Fibroblast of peridontal ligament (primary cell): ENCODE measurements at regions not wholly inside any gene's neighbourhood (a gene's known extent, or its start where the extent isn't known, plus 50 kb on each side); places are given as distances from the start of the nearest gene placed in this dataset.

Experiments
- DNase-seq: peaks from one replicate; pipeline ENCODE4 v3.0.0-alpha.2; 2010; ENCODE audit errors: extremely low read depth

DNA sequence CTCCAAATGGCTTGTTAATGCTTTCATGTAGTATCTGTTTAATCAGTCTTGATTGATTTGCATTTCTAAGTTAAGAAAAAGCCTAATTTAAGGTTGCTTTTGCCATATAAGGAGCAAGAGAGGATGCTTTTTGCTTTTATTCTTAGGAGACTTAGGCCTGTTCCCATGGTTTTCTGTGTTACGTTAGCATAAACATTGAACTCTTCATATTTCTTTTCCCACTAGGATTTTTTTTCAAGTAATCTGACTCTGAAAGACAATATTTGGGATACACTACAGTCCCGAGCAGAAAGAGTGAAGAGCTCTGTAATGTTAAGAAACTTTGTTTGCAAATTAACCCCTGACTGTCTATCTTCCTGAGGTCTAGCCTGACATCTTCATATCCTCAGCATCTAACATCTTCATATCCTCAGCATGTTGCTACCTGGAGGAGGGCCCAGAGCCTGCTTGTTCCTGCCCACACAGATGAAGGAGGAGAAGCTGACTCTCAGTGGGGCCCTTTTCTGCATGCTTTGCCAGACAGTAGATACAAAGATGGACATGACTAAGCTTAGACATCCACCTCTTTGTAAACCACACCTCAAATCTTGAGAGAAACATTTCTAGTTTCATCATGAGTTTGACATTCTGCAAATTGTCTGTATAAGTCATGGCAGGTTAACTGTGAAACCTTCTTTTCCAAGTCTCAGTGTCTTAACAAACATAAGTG is 86.2 kb upstream of the COL6A5 start:
- DNase-seq: peak; percentile 2

DNA sequence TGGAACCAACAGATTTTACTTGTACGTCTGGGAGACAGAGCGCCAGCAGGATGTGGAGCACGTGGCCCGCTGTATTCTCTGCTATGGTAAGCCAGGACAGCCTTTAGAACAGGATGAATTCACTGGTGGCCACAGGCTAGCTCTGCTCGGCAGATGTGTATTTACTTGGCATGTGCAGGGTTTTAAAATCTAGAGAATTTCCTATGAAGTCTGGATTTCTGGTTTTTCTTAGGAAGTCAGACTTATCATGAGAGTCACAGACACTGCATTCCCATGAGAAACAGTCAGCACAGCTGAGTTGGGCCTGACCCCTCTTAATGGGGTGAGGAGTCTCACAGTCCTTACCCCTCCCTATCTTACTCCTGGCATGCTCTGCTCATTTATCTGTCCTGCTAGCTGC is 84.6 kb upstream of the COL6A5 start:
- no peak for DNase-seq

DNA sequence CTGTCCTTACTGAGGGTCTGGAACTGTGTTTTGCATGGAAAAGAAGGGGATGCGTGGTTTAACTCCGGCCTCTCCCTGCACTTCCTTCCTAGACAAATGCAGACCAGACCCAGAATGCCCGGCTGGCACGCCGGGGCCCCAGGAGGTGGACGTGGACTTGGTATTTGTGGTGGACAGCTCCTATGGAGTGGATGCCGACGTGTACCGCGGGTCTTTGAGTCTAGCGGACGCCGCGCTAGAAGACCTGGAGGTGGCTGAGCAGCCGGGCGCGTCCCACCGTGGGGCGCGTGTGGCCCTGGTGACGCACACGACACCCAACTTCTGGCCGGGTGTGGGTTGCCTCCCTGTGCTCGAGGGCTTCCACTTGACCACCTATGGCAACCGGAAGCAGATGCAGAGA is 81.8 kb upstream of the COL6A5 start:
- DNase-seq: no peak

DNA sequence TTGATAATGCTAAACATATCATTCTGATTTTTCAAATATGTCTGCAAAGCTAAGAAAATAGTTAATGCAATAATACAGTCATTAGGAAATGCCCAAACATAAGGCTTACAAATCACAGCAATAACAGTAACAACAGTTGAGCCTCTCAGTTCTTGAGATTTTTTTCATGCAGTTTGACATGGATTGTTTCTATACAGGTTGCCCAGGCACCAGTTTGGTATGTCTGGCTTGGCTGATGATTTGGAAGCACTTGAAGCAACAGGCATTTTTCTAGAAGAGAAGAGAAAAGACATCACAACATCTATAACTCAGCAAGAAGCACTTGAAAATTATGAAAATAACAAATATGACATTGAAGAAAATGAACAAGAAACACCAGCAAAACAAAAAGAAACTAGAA is 78.7 kb upstream of the COL6A5 start:
- DNase-seq: no peak

DNA sequence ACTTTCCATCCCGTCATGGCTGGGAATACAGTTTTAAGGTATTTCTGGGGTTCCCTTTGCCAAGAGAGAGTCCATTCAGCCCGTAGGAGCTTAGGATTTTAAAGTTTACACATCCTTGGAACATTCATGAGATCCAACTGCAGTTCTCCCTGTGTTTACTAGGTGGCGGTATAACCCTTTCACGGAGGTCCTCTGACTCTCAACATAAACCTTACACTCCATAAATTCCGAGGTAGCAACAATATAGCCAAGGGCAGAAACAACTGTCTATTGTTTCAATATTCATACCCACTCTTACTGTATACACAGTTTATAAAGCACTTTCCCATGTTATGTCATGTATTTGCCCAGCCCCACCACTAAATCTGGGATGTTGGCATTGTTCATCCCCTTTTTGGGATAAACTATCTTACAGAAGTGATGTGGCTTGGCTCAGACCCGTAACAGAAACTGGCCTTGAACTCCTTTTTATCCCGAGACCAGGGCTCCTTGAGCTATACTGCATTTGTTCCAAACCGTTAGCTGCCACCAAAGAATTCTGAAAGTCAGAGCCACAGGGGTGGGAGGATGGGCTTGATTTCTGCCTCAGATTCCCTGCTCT is 69.2 kb upstream of the COL6A5 start:
- peak; percentile 63 for DNase-seq

DNA sequence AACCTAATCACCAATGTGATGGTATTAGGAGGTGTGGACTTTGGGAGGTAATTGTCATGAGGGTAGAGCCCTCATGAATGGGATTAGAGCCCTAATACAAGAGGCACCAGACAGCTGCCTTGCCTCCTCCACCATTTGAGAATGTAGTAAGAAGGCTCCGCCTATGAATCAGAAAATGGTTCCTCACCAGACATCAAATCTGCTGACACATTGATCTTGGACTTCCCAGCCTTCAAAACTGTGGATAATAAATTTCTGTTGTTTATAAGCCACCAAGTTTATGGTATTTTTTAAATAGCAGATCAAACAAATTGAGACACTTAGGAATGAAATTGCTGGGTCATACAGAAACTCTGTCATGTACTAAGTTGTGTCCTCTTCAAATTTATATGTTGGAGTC is 56.8 kb upstream of the COL6A5 start:
- DNase-seq: no peak

DNA sequence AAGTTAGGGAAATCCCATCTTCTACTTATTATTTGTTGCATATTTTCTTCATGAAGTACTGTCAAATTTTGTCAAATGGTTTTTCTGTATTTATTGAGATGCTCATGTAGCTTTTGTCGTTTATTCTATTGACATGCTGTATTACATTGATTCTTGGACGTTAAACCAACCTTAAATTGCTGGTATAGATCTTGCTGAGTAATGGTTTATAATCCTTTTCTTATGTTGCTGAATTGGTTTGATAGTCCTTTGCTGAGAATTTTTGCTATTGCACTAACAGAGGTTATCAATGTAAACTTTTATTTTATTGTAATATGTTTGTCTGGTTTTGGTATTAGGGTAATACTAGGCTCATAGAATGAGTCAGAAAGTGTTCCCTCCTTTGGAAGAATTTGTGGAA is 54.3 kb upstream of the COL6A5 start:
- no peak for DNase-seq

DNA sequence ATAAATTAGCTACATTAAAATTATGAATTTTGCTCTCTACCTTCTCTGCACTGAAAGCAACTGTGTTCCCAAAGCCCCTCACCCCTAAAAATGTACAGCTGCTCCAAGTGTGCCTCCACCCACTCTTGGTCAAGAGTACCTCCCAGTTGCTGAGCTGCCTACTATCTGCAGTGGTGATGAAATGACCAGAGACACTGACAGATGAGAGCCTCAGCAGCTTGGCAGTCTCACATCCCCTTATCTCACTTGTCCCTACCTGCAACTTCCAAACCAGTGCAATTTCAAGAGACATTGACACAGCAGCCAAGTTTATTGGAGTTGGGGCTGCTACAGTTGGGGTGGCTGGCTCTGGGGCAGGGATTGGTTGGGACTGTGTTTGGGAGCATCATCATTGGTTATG is 52.2 kb upstream of the COL6A5 start:
- DNase-seq: no peak
